Activated CD4-positive, alpha-beta T cell treated with anti-CD3 and anti-CD28 coated beads, Interleukin-2, amount 10 ng/mL, durations not matched to agents 24 days and 14 days (primary cell): ENCODE measurements at regions not wholly inside any gene's neighbourhood (a gene's known extent, or its start where the extent isn't known, plus 50 kb on each side); places are given as distances from the start of the nearest gene placed in this dataset.
"Not testable (repeated sequence)": the region's sequence is repeated elsewhere in the genome, so short reads cannot be mapped to it uniquely, and the experiment has no call there.

ENCODE experiments used
- DNase-seq: peaks from one replicate; pipeline ENCODE4 v3.0.0; 2022
- H3K27ac Mint-ChIP-seq: one replicate; pipeline ENCODE4 v1.8.0; 2022; ENCODE audit warnings: mild to moderate bottlenecking, mixed read lengths
- H3K27me3 Mint-ChIP-seq: one replicate; pipeline ENCODE4 v1.8.0; 2022; ENCODE audit warnings: mixed read lengths
- H3K36me3 Mint-ChIP-seq: one replicate; pipeline ENCODE4 v1.8.0; 2022; ENCODE audit warnings: low read depth, mild to moderate bottlenecking, mixed read lengths
- H3K4me1 Mint-ChIP-seq: one replicate; pipeline ENCODE4 v1.8.0; 2021; ENCODE audit warnings: mixed read lengths
- H3K4me3 Mint-ChIP-seq: one replicate; pipeline ENCODE4 v1.8.0; 2022; ENCODE audit warnings: mild to moderate bottlenecking, moderate library complexity, mixed read lengths
- H3K9me3 Mint-ChIP-seq: one replicate; pipeline ENCODE4 v1.8.0; 2021; ENCODE audit warnings: mixed read lengths
- intact Hi-C: fragments of 100-400 bp; cut with micrococcal nuclease; formaldehyde crosslinking; loops from one replicate; pipeline ENCODE4 v1.15.1; 2023

DNA sequence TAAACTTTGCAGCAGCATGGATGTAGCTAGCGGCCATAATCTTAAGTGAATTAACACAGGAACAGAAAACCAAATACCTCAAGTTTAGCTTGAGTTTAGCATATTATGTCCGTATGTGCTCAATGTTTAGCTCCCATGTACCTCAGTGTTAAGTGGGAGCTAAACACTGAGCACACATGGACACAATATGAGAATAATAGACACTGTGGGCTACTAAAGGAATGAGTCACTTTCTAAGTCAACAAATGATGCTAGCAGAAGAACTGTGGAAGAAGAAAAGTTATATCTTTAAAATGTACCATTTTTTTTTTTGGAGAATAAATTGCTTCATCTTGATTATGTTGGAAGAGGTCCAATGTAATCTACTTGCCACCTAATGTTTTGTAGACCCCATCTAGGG, 1146.0 kb upstream of the SLC39A10 start:
- H3K27ac Mint-ChIP-seq, intact Hi-C loops, DNase-seq, H3K4me3 Mint-ChIP-seq, H3K36me3 Mint-ChIP-seq, H3K9me3 Mint-ChIP-seq, H3K27me3 Mint-ChIP-seq, H3K4me1 Mint-ChIP-seq: not testable (repeated sequence)

GRCh38 chr2:194504876-194505275, 1152.2 kb upstream of the SLC39A10 start:
- intact Hi-C loops, H3K27me3 Mint-ChIP-seq, H3K9me3 Mint-ChIP-seq, H3K27ac Mint-ChIP-seq, DNase-seq, H3K4me1 Mint-ChIP-seq, H3K4me3 Mint-ChIP-seq, H3K36me3 Mint-ChIP-seq: not testable (repeated sequence)

GRCh38 chr2:194495046-194495445, 1162.0 kb upstream of the SLC39A10 start:
- no peaks in the 10 kb centered on the region for H3K36me3 Mint-ChIP-seq
- no peak for DNase-seq
- intact Hi-C loops = no loop called here

GRCh38 chr2:194494401-194494800, 1162.6 kb upstream of the SLC39A10 start:
- Mint-ChIP-seq H3K27ac (no peak overlapping the region), H3K4me1 (no peaks in the 10 kb centered on the region), H3K4me3 (no peak overlapping the region), H3K9me3 (no peaks in the 10 kb centered on the region), H3K27me3 (no peaks in the 10 kb centered on the region), H3K36me3 (no peaks in the 10 kb centered on the region)
- intact Hi-C loops = no loop called here
- no peak for DNase-seq

More at GRCh38 chr2:194495046-194495445, 1162.0 kb upstream of the SLC39A10 start:
- Mint-ChIP-seq H3K27me3 (no peaks in the 10 kb centered on the region), H3K4me1 (no peaks in the 10 kb centered on the region), H3K4me3 (no peak overlapping the region), H3K27ac (no peak overlapping the region), H3K9me3 (no peaks in the 10 kb centered on the region)

DNA sequence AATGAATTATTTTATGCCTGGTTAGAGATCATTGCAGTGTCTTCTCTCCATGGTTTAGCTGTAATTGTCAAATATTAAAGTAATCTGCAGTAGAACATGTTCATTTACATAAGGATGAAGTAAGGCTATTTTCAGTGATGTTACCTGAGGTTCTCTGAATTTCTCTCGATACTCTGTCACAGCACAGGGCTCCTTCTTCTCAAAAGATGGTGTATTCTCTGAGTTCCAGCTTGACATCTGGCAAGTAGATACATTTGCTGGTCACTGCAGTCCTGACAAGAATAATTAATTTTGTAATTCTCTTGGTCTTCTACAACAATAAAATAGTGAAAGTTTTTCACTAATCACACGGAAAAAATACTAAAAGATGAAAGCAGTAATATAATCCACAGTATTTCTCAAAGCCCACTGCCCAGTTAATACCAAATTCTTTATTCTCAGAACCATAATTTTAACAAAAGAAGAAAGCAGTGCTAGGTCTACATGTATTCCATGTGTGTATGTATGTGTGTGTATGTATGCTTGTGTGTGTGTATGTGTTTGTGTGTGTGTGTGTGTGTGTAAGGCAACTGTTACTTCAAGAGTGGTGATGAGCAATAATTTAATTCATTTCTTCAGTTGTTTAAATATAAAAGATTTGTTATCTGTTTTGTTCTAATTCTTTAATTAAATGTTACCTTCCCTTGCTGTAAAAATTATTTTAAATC, 1165.5 kb upstream of the SLC39A10 start:
- no peak for DNase-seq
- H3K9me3 Mint-ChIP-seq = no peaks in the 10 kb centered on the region
- H3K4me3 Mint-ChIP-seq = no peak overlapping the region
- intact Hi-C loops = no loop called here
- no peaks in the 10 kb centered on the region for H3K4me1 Mint-ChIP-seq
- H3K27ac Mint-ChIP-seq = no peak overlapping the region
- no peaks in the 10 kb centered on the region for H3K27me3 Mint-ChIP-seq
- no peaks in the 10 kb centered on the region for H3K36me3 Mint-ChIP-seq

- H3K27me3 Mint-ChIP-seq = no peaks in the 10 kb centered on the region
- H3K36me3 Mint-ChIP-seq = no peaks in the 10 kb centered on the region
- H3K27ac Mint-ChIP-seq = no peak overlapping the region
- H3K4me3 Mint-ChIP-seq = no peak overlapping the region
- no peaks in the 10 kb centered on the region for H3K9me3 Mint-ChIP-seq
- DNase-seq = no peak
- H3K4me1 Mint-ChIP-seq = no peaks in the 10 kb centered on the region
- intact Hi-C loops = no loop called here
Observed at GRCh38 chr2:194486326-194486725, 1170.7 kb upstream of the SLC39A10 start.

GRCh38 chr2:194483041-194483440, 1174.0 kb upstream of the SLC39A10 start:
- Mint-ChIP-seq H3K4me3 (no peak overlapping the region), H3K27me3 (no peaks in the 10 kb centered on the region), H3K4me1 (no peaks in the 10 kb centered on the region), H3K27ac (no peak overlapping the region), H3K36me3 (no peaks in the 10 kb centered on the region), H3K9me3 (no peaks in the 10 kb centered on the region)
- intact Hi-C loops = no loop called here
- no peak for DNase-seq

GRCh38 chr2:194465641-194466040, 1191.4 kb upstream of the SLC39A10 start:
- intact Hi-C loops = loop anchor here (10.0 kb wide), 1 partner anchor 1009 kb away; no protein-coding TSS in a partner anchor
- H3K4me1 Mint-ChIP-seq = no peaks in the 10 kb centered on the region
- no peak overlapping the region for H3K27ac Mint-ChIP-seq
- H3K9me3 Mint-ChIP-seq = no peaks in the 10 kb centered on the region
- H3K4me3 Mint-ChIP-seq = no peak overlapping the region
- H3K27me3 Mint-ChIP-seq = no peaks in the 10 kb centered on the region
- DNase-seq = no peak
- H3K36me3 Mint-ChIP-seq = no peaks in the 10 kb centered on the region

GRCh38 chr2:194464964-194465638, 1191.9 kb upstream of the SLC39A10 start:
- no peak overlapping the region for H3K4me3 Mint-ChIP-seq
- intact Hi-C loops = loop anchor here (10.0 kb wide), 1 partner anchor 1010 kb away; no protein-coding TSS in a partner anchor
- H3K27me3 Mint-ChIP-seq = no peaks in the 10 kb centered on the region
- no peaks in the 10 kb centered on the region for H3K4me1 Mint-ChIP-seq
- no peaks in the 10 kb centered on the region for H3K9me3 Mint-ChIP-seq
- no peak overlapping the region for H3K27ac Mint-ChIP-seq
- DNase-seq = peak; percentile 68
- no peaks in the 10 kb centered on the region for H3K36me3 Mint-ChIP-seq

DNA sequence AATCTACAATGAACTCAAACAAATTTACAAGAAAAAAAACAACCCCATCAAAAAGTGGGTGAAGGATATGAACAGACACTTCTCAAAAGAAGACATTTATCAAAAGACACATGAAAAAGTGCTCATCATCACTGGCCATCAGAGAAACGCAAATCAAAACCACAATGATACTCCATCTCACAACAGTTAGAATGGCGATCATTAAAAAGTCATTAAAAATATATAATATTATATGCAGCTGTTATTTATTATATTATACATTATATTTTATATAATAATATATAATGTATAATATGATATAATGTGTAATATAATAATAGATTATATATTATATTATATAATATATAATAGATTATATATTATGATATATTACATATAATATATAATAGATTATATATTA, 1194.1 kb upstream of the SLC39A10 start:
- intact Hi-C loops = loop anchor here (10.0 kb wide), 1 partner anchor 1012 kb away; no protein-coding TSS in a partner anchor
- not testable (repeated sequence) for H3K27ac Mint-ChIP-seq, H3K4me1 Mint-ChIP-seq, DNase-seq, H3K9me3 Mint-ChIP-seq, H3K36me3 Mint-ChIP-seq, H3K27me3 Mint-ChIP-seq, H3K4me3 Mint-ChIP-seq

DNA sequence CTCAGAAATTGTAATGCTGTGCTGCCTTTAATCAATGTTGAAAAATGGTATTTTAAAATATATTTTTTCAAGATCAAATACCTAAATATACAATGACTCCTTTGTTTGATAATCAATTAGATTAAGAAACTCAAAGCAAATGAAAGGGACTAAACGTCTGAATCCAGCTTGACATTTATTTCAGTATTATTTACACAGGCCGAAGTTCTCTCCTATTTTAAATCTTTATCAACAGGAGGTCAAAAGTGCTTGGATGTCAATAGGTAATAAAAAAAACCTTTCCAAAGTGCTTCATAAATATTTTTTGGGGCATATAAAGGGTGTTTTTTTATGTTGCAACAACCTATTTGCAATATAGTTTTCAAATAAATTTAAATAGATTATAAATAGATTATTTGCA, 1201.7 kb upstream of the SLC39A10 start:
- H3K27ac Mint-ChIP-seq = no peak overlapping the region
- H3K9me3 Mint-ChIP-seq = no peaks in the 10 kb centered on the region
- intact Hi-C loops = no loop called here
- no peak overlapping the region for H3K4me3 Mint-ChIP-seq
- no peaks in the 10 kb centered on the region for H3K4me1 Mint-ChIP-seq
- DNase-seq = no peak
- H3K36me3 Mint-ChIP-seq = no peaks in the 10 kb centered on the region
- no peaks in the 10 kb centered on the region for H3K27me3 Mint-ChIP-seq

GRCh38 chr2:194452504-194452903, 1204.5 kb upstream of the SLC39A10 start:
- Mint-ChIP-seq H3K27ac (no peak overlapping the region), H3K36me3 (no peaks in the 10 kb centered on the region), H3K4me1 (no peaks in the 10 kb centered on the region), H3K9me3 (no peaks in the 10 kb centered on the region), H3K27me3 (no peaks in the 10 kb centered on the region), H3K4me3 (no peak overlapping the region)
- no peak for DNase-seq
- intact Hi-C loops = no loop called here

GRCh38 chr2:194445226-194445625, 1211.8 kb upstream of the SLC39A10 start:
- Mint-ChIP-seq H3K36me3 (no peaks in the 10 kb centered on the region), H3K4me1 (no peaks in the 10 kb centered on the region), H3K27ac (no peak overlapping the region), H3K4me3 (no peak overlapping the region), H3K9me3 (no peaks in the 10 kb centered on the region), H3K27me3 (no peaks in the 10 kb centered on the region)
- intact Hi-C loops = no loop called here
- DNase-seq = no peak

- H3K27me3 Mint-ChIP-seq = no peaks in the 10 kb centered on the region
- H3K9me3 Mint-ChIP-seq = no peaks in the 10 kb centered on the region
- no peaks in the 10 kb centered on the region for H3K36me3 Mint-ChIP-seq
- no peak overlapping the region for H3K27ac Mint-ChIP-seq
- DNase-seq = no peak
- no peaks in the 10 kb centered on the region for H3K4me1 Mint-ChIP-seq
- no peak overlapping the region for H3K4me3 Mint-ChIP-seq
- intact Hi-C loops = no loop called here
Observed at GRCh38 chr2:194443926-194444325, 1213.1 kb upstream of the SLC39A10 start.
